Osteoblast (primary cell): ENCODE measurements at regions not wholly inside any gene's neighbourhood (a gene's known extent, or its start where the extent isn't known, plus 50 kb on each side); places are given as distances from the start of the nearest gene placed in this dataset.
A peak's percentile ranks its signal among the peaks of the same experiment; 100 is the strongest.

Experiments used
- DNase-seq: peaks from one replicate; pipeline ENCODE4 v3.0.0; 2011; ENCODE audit warnings: low spot score, mixed read lengths; ENCODE audit not compliant: insufficient read length; ENCODE audit errors: missing footprints
- H2AFZ ChIP-seq: 2 replicates; pipeline ENCODE4 v1.6.0; 2011; ENCODE audit warnings: mild to moderate bottlenecking, low read length
- H3K27ac ChIP-seq: 2 replicates; pipeline ENCODE4 v1.5.1; 2011; ENCODE audit warnings: mild to moderate bottlenecking, low read depth, low read length, moderate library complexity
- H3K27me3 ChIP-seq: 2 replicates; pipeline ENCODE4 v1.6.0; 2012; ENCODE audit warnings: mild to moderate bottlenecking, control low read depth, inconsistent platforms, low read length, moderate library complexity; ENCODE audit not compliant: insufficient read depth
- H3K36me3 ChIP-seq: 2 replicates; pipeline ENCODE4 v1.5.1; 2011; ENCODE audit warnings: mild to moderate bottlenecking, low read length, control low read depth, moderate library complexity; ENCODE audit not compliant: insufficient read depth
- H3K4me1 ChIP-seq: 2 replicates; pipeline ENCODE4 v1.5.1; 2011; ENCODE audit warnings: mild to moderate bottlenecking, low read length, control low read depth, moderate library complexity; ENCODE audit not compliant: insufficient read depth
- H3K4me2 ChIP-seq: 2 replicates; pipeline ENCODE4 v1.6.0; 2011; ENCODE audit warnings: mild to moderate bottlenecking, low read length; ENCODE audit not compliant: insufficient read depth
- H3K4me3 ChIP-seq: fragments of 200-600 bp; sonication (generic); 3 replicates; pipeline ENCODE4 v1.5.1; 2012; ENCODE audit warnings: mild to moderate bottlenecking, low read length, inconsistent platforms; ENCODE audit not compliant: insufficient read depth
- H3K79me2 ChIP-seq: 2 replicates; pipeline ENCODE4 v1.6.0; 2012; ENCODE audit warnings: mild to moderate bottlenecking, low read length, control low read depth, inconsistent platforms; ENCODE audit not compliant: insufficient read depth
- H3K9me3 ChIP-seq: 2 replicates; pipeline ENCODE4 v1.5.1; 2011; ENCODE audit warnings: low read depth, low read length, control low read depth
- H4K20me1 ChIP-seq: 2 replicates; pipeline ENCODE4 v1.6.0; 2012; ENCODE audit warnings: mild to moderate bottlenecking, low read length, control low read depth; ENCODE audit not compliant: insufficient read depth
- TF ChIP-seq, protein P1 (sequence below): IDR thresholded peaks from 2 replicates; pipeline ENCODE4 v1.5.1; 2011; ENCODE audit warnings: mild to moderate bottlenecking, low read depth, low read length, moderate library complexity; ENCODE audit errors: extremely low read depth

DNA sequence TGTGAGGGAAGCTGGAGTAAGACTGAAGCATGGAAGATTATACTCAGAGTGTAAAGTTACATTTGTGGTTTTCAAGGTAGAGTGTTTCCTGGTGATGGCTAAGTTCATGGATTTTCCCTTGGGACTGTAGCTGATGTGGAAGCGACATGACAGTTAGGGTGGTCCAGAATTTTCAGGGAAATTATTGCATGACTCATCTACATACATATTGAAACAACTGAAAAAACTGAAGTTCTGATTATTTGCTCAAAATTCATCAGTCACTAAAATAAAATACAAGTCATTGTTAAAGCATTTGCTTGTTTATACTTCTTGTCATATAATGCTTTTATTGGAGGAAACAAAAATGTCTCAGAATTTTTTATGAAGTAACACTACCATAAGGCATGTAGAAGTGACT lies 700.0 kb downstream of the RFPL4B start:
- Histone ChIP-seq H3K9me3 (no peaks in the 10 kb centered on the region), H3K4me2 (no peak overlapping the region), H3K36me3 (no peaks in the 10 kb centered on the region), H3K79me2 (no peaks in the 10 kb centered on the region), H3K4me1 (peaks cover 38% of the 10 kb centered on the region), H2AFZ (no peak overlapping the region), H3K27me3 (no peaks in the 10 kb centered on the region), H3K27ac (peak overlapping the region; percentile 54), H3K4me3 (no peak overlapping the region), H4K20me1 (no peaks in the 10 kb centered on the region)
- peak; percentile 35 for DNase-seq
- TF ChIP-seq, protein P1, sequence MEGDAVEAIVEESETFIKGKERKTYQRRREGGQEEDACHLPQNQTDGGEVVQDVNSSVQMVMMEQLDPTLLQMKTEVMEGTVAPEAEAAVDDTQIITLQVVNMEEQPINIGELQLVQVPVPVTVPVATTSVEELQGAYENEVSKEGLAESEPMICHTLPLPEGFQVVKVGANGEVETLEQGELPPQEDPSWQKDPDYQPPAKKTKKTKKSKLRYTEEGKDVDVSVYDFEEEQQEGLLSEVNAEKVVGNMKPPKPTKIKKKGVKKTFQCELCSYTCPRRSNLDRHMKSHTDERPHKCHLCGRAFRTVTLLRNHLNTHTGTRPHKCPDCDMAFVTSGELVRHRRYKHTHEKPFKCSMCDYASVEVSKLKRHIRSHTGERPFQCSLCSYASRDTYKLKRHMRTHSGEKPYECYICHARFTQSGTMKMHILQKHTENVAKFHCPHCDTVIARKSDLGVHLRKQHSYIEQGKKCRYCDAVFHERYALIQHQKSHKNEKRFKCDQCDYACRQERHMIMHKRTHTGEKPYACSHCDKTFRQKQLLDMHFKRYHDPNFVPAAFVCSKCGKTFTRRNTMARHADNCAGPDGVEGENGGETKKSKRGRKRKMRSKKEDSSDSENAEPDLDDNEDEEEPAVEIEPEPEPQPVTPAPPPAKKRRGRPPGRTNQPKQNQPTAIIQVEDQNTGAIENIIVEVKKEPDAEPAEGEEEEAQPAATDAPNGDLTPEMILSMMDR: no peak

DNA sequence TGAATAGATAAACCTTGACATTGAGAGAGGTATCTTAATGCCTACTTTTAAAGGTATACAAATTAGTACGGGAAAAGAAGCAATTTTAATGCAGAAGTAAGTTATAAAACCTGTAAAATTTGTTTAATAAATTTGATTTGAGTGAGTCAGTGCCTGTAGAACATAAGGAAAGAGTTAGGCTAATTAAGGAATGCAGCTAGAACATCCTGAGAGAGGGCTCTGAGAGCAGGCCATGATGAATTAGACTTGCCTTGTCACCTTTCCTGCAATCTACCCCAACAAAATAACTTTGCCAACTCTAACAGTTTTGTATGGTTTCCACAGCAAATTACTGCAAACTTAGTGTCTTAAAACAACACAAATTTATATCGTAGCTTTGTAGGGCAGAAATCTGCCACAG lies 700.8 kb downstream of the RFPL4B start:
- no peak overlapping the region for H3K4me2 ChIP-seq
- H3K27me3 ChIP-seq: no peaks in the 10 kb centered on the region
- peak overlapping the region; percentile 26 for H3K27ac ChIP-seq
- peaks cover 38% of the 10 kb centered on the region for H3K4me1 ChIP-seq
- TF ChIP-seq, protein P1: no peak
- H3K79me2 ChIP-seq: no peaks in the 10 kb centered on the region
- peak; percentile 8 for DNase-seq
- H3K9me3 ChIP-seq: no peaks in the 10 kb centered on the region
- no peaks in the 10 kb centered on the region for H3K36me3 ChIP-seq
- H2AFZ ChIP-seq: no peak overlapping the region
- H3K4me3 ChIP-seq: no peak overlapping the region
- no peaks in the 10 kb centered on the region for H4K20me1 ChIP-seq

GRCh38 chr6:113048741-113049140 lies 701.6 kb downstream of the RFPL4B start:
- Histone ChIP-seq H3K36me3 (no peaks in the 10 kb centered on the region), H2AFZ (no peak overlapping the region), H3K4me2 (no peak overlapping the region), H3K4me3 (no peak overlapping the region), H4K20me1 (no peaks in the 10 kb centered on the region), H3K27me3 (no peaks in the 10 kb centered on the region), H3K27ac (peak overlapping the region; percentile 26), H3K9me3 (no peaks in the 10 kb centered on the region), H3K79me2 (no peaks in the 10 kb centered on the region), H3K4me1 (peaks cover 38% of the 10 kb centered on the region)
- DNase-seq: no peak
- TF ChIP-seq, protein P1: no peak

DNA sequence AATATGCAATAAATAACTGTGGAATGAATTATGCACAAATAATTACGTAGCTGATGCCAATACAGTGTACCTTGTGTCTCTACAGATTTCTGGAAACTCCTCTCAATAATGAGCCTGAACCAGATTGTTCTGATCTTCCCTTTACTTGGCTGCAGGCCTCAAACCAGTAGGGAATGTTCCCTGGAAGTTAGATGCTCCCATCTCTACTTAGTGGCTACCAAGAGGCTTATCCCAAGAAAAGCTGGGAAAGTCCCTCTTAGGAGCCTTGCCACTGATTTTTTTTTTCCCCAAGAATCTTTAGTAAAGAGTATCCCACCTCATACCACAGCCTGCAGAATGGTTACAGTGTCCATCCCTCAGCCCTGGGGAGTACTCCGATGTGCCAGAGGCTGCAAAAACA lies 702.1 kb downstream of the RFPL4B start:
- Histone ChIP-seq H3K9me3 (no peaks in the 10 kb centered on the region), H3K27ac (peak overlapping the region; percentile 33), H3K79me2 (no peaks in the 10 kb centered on the region), H4K20me1 (no peaks in the 10 kb centered on the region), H2AFZ (no peak overlapping the region), H3K4me1 (peaks cover 38% of the 10 kb centered on the region), H3K36me3 (no peaks in the 10 kb centered on the region), H3K4me3 (no peak overlapping the region), H3K4me2 (no peak overlapping the region), H3K27me3 (no peaks in the 10 kb centered on the region)
- DNase-seq: no peak
- TF ChIP-seq, protein P1: no peak
